Left ventricle myocardium superior (tissue), 1 donor: ENCODE measurements at regions not wholly inside any gene's neighbourhood (a gene's known extent, or its start where the extent isn't known, plus 50 kb on each side); places are given as distances from the start of the nearest gene placed in this dataset.
A peak's percentile ranks its signal among the peaks of the same experiment; 100 is the strongest.

Experiments used
- ATAC-seq: fragments of 200-7000 bp; cut with Tn5 transposase; one replicate; pipeline ENCODE4 v1.9.1; 2020; ENCODE audit warnings: mild to moderate bottlenecking, moderate library complexity
- DNase-seq: peaks from one replicate; pipeline ENCODE4 v3.0.0-alpha.2; 2020
- intact Hi-C: fragments of 100-400 bp; cut with micrococcal nuclease; formaldehyde crosslinking; loops from one replicate; pipeline ENCODE4 v1.11.0; 2022
- donor health status: DM: no; HTN: yes; CAD: no; lungs with severe emphysema.

DNA sequence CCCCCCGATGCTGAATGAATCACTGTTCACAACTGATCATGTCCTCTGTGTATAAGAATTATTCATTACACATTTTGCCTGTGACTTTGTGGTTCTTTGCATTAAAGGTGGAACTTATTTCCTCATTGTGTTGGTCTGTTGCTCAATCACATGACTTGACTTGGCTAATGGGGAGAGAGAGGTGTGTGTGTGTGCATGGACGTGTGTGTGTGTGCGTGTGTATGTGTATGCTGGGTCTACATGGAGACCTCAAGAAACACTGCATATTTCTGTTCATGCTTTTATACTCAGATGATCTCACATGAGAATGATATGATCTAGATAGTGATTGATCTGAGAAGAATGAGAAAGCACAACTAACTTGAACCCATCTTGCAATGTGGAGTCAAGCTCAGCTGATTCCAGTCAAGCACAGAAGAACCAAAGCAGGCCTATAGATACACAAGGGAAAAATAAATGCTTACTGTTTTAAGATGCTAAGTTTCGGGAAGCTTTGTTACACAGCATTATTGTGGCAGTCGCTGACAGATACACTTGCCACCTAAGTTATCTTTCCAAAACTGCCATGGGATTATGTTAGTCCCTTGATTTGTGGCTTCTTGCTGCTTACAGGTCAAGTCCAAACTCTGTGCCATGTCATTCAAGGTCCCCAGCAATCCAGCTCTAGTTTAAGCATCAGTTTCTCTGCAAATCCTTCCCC, 167.9 kb upstream of the ZFHX3 start:
- ATAC-seq (no peak), DNase-seq (no peak)
- intact Hi-C loops: no loop called here

- ATAC-seq (peak; percentile 82), DNase-seq (no peak)
- intact Hi-C loops: no loop called here
Observed at GRCh38 chr16:73214825-73215677, 167.1 kb upstream of the ZFHX3 start.

GRCh38 chr16:73213732-73214455, 166.0 kb upstream of the ZFHX3 start:
- ATAC-seq (no peak), DNase-seq (no peak)
- intact Hi-C loops: no loop called here

DNA sequence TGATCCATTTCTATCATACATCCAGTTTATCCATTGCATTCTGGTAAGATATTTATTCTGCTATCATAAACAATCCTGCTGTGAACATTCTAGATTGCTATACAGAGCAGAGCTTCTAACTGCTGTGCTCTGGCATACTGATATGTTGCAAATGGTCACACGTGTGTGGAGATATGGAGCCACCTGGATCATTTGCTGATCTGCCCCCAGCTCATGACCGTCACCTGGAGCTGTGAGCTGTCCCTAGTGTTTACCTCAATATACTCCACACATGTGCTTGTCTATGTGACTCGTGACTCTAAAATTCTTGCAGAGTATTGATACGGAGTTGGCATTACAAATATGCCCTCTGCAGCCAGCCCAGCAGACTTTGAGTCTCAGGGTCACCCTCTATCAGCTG, 164.5 kb upstream of the ZFHX3 start:
- intact Hi-C loops: no loop called here
- DNase-seq: no peak
- ATAC-seq: no peak

GRCh38 chr16:73210686-73211085, 162.8 kb upstream of the ZFHX3 start:
- ATAC-seq (no peak), DNase-seq (no peak)
- intact Hi-C loops: no loop called here

DNA sequence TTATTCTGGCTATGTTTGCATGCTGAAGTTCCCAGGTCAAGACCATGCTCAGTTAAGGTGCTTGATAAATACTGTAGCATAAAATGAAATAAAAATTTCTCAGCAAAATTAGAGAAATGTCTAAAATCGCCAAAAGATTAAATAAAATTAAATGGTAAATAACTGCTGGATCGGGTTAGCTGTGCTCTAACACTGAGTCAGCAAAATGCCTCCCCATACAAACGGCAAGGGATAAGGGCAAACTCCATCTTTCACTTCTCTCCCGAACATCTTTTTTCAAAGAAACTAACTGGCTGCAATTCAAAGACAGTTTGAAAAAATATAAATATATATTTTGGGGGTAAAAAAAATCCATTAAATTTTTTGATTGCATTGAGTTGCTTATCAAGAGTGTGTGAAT, 162.2 kb upstream of the ZFHX3 start:
- ATAC-seq (no peak), DNase-seq (no peak)
- intact Hi-C loops: no loop called here

GRCh38 chr16:73209190-73209589, 161.3 kb upstream of the ZFHX3 start:
- intact Hi-C loops: no loop called here
- ATAC-seq (no peak), DNase-seq (no peak)

DNA sequence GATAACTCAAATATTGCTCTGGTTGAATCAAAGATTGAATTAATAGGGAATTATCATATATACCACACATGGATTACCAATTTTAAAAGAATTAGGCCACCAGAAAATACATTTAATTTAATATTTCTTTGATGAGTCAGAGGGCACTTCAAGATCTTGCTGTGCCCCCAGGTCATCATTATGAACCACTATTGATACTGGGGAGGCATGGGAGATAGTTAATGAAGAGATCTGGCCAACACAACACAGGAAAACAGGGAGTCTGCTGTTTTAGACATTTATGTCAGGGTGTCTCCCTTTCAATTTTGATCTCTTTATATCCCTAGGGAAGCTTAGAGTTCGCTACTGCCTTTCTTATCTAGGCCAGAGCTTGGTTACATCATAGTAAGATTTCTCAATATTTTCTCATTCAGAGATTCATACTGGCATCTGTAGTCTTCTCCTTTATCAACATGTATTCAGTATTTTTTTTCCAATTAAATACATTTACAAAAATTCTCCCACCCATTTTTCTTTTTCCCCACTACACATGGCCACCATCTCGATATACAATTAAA, 158.3 kb upstream of the ZFHX3 start:
- DNase-seq: no peak
- intact Hi-C loops: no loop called here
- ATAC-seq: peak; percentile 61

DNA sequence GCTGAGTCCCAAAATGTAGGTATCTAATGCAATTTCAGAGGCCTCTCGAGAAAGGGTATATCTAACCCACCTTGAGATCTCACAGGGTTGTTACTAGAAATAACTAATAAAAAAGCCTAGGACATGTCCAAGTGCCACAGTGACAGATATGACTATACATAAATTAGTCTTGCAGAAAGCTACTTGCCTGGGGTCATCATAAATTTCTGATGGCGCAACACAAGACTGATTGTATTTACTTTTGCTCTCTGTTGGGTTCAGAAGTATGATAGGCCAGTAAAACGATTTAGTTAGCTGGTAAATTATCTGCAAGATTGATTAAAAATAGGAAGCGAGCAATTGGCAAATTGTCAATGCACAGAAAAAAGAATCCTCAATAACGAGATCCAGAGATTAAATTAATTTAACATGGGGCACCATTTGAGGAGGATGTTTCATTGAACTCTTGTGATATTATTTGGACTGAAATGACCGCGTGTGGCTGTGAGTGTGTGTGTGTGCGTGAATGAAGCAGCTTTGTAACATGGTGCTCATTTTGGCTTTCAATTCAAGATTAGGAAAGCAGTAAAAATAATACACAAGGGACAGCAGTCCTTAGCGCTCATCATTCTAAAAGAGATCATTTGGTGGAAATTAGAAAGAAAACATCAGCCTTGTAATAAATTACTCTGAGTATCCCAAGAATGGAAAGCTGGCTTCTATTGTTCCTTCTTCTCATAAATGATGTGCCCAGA, 157.4 kb upstream of the ZFHX3 start:
- intact Hi-C loops: no loop called here
- no peak for ATAC-seq
- no peak for DNase-seq

GRCh38 chr16:73204359-73205152, 156.6 kb upstream of the ZFHX3 start:
- ATAC-seq: no peak
- intact Hi-C loops: no loop called here
- no peak for DNase-seq

- intact Hi-C loops: no loop called here
- peak; percentile 70 for ATAC-seq
Observed at GRCh38 chr16:73202161-73202729, 154.3 kb upstream of the ZFHX3 start.

DNA sequence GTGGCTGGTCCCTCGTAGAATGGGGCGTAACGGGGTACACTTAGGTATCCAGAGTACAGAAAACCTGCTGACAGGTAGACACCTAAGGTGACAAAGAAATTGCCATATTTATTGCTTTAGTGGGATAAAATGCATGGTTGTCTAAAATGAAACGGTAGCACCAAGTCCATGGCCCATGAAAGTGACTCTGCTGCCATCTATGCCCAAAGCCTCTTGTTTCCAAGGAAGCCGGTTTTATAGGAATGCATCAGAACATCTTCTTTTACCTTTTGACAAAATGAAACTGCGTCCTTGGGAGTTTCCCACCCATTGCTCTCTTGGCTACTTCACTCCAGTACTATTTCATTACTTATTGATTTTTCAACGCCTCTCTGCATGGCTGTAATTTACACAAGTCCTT, 151.3 kb upstream of the ZFHX3 start:
- intact Hi-C loops: loop anchor here (10.0 kb wide), 2 partner anchors 364 to 694 kb away; no protein-coding TSS in a partner anchor
- ATAC-seq: no peak
- DNase-seq: no peak

More at GRCh38 chr16:73202161-73202729, 154.3 kb upstream of the ZFHX3 start:
- DNase-seq: no peak

DNA sequence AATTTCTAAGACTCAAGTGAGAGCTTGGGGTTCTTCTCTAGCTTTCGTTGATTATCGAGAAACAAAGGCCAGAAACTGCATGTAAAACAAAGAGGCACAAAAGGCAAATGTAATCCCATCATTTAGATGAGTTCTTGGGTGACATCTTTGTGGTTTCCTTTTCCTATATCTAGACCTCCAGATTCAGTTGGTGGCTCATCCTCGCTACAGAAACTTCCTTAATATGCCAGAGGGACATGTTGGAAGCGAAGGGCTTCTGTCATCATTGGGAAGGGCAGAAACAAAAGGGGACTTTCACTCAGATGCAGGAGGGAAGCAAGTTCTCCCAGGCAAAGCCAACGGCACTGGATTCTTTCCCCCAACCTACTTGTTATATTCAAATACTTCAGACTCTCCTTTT, 150.6 kb upstream of the ZFHX3 start:
- intact Hi-C loops: loop anchor here (10.0 kb wide), 2 partner anchors 364 to 694 kb away; no protein-coding TSS in a partner anchor
- ATAC-seq (no peak), DNase-seq (no peak)

DNA sequence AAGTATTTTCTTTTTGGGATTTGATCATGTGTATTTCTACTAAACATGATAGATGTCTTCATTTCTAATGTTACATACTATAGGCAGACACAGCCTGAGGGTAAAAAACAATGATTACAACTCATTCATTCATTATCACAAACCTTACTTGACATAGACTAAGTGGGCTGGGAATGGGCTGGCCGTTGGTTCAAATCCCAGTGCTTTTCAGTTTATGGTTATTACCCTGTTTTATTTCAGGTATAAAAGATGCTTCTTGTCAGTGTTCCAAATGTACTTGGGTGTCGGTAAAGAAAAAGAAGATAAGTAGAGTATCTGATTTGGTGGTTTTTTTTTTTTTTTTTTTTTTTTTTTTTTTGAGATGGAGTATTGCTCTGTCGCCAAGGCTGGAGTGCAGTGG, 149.7 kb upstream of the ZFHX3 start:
- no peak for DNase-seq
- no peak for ATAC-seq
- intact Hi-C loops: loop anchor here (10.0 kb wide), 2 partner anchors 363 to 693 kb away; no protein-coding TSS in a partner anchor

DNA sequence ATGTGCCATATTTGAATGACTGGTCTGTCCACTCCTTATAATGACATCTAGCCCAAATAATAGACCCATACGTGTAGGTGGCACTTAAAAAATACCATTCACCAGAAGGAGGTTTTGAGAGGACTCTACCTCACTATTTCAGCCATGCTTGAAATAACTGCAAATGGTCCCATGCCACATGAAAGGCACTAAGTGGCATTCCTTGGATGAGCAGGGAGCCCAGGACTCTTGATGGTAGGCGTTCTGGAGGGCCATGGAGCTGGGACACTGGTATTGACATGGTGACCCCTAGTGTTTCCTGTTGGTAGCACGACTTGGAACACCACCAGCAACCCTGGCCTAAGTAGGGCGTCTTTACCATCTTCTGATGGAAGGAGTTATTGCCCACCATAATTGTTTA, 148.7 kb upstream of the ZFHX3 start:
- intact Hi-C loops: loop anchor here (10.0 kb wide), 2 partner anchors 362 to 692 kb away; no protein-coding TSS in a partner anchor
- ATAC-seq (peak; percentile 94), DNase-seq (peak; percentile 69)

GRCh38 chr16:73193464-73193863, 145.5 kb upstream of the ZFHX3 start:
- ATAC-seq: no peak
- intact Hi-C loops: loop anchor here (10.0 kb wide), 2 partner anchors 359 to 689 kb away; no protein-coding TSS in a partner anchor
- DNase-seq: no peak

DNA sequence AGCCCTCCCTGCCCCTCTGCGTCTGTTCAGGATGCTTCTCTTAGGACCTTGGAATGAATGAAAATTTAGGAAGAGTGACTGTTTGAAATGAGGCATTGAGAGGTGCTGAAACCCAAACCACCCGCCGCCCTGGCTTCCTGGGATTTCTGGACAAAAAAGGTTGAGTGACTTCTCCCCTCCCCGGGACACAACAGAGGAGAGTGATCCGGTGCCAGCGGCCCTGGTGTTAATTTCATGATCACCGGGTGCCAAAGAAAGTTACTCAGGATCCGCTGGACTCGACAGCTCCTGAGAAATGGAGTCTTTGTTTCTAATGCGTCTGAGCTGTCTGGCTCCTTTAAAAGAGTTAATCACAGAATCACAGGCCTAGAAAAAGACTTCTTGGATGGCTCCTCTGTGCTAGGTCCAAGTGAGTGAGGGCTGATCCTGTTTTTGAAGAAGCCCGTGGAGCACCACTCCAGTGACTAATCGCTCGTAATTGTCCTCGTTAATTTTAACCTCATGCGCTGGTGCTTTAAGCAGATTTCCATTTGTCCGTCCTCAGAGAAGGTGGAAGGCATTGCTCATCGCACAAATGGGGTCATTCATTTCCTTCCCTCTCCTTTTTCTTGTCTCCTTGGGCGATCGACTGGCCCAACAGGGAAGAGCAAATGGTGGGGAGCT, 144.4 kb upstream of the ZFHX3 start:
- intact Hi-C loops: loop anchor here (10.0 kb wide), 2 partner anchors 358 to 688 kb away; no protein-coding TSS in a partner anchor
- ATAC-seq (no peak), DNase-seq (no peak)
